HG03095 (cell line): ENCODE measurements at regions not wholly inside any gene's neighbourhood (a gene's known extent, or its start where the extent isn't known, plus 50 kb on each side); places are given as distances from the start of the nearest gene placed in this dataset.
"Not testable (repeated sequence)": the region's sequence is repeated elsewhere in the genome, so short reads cannot be mapped to it uniquely, and the experiment has no call there.

Experiments
- ATAC-seq: cut with Tn5 transposase; IDR thresholded peaks from one replicate; pipeline ENCODE4 v1.9.1; 2021; ENCODE audit warnings: moderate library complexity; ENCODE audit not compliant: unreplicated experiment

- ATAC-seq, result no peak
Observed at GRCh38 chr9:78383130-78383529, 86.2 kb downstream of the PSAT1 start.

GRCh38 chr9:78386348-78386747 is 89.4 kb downstream of the PSAT1 start:
- no peak for ATAC-seq

GRCh38 chr9:78386773-78387172 is 89.8 kb downstream of the PSAT1 start:
- ATAC-seq, result no peak

- ATAC-seq, result no peak
Observed at GRCh38 chr9:78393340-78393739, 96.4 kb downstream of the PSAT1 start.

- no peak for ATAC-seq
Observed at GRCh38 chr9:78393932-78394331, 97.0 kb downstream of the PSAT1 start.

- ATAC-seq, result no peak
Observed at GRCh38 chr9:78396087-78396486, 99.2 kb downstream of the PSAT1 start.

- no peak for ATAC-seq
Observed at GRCh38 chr9:78397045-78397444, 100.1 kb downstream of the PSAT1 start.

GRCh38 chr9:78397454-78397853 is 100.5 kb downstream of the PSAT1 start:
- ATAC-seq, result no peak

GRCh38 chr9:78399153-78399552 is 102.2 kb downstream of the PSAT1 start:
- no peak for ATAC-seq

GRCh38 chr9:78400496-78400895 is 103.6 kb downstream of the PSAT1 start:
- no peak for ATAC-seq

GRCh38 chr9:78405461-78405860 is 108.5 kb downstream of the PSAT1 start:
- no peak for ATAC-seq

- no peak for ATAC-seq
Observed at GRCh38 chr9:78406146-78406545, 109.2 kb downstream of the PSAT1 start.

GRCh38 chr9:78406933-78407332 is 110.0 kb downstream of the PSAT1 start:
- ATAC-seq, result no peak

- no peak for ATAC-seq
Observed at GRCh38 chr9:78407636-78408312, 110.8 kb downstream of the PSAT1 start.

GRCh38 chr9:78408388-78408787 is 111.5 kb downstream of the PSAT1 start:
- no peak for ATAC-seq

- not testable (repeated sequence) for ATAC-seq
Observed at GRCh38 chr9:78409928-78410510, 113.1 kb downstream of the PSAT1 start.

GRCh38 chr9:78422309-78422708 is 125.4 kb downstream of the PSAT1 start:
- no peak for ATAC-seq

- ATAC-seq, result no peak
Observed at GRCh38 chr9:78424299-78424698, 127.4 kb downstream of the PSAT1 start.

GRCh38 chr9:78428640-78429039 is 131.7 kb downstream of the PSAT1 start:
- no peak for ATAC-seq

- ATAC-seq, result no peak
Observed at GRCh38 chr9:78430387-78430786, 133.5 kb downstream of the PSAT1 start.

- ATAC-seq, result not testable (repeated sequence)
Observed at GRCh38 chr9:78431039-78431438, 134.1 kb downstream of the PSAT1 start.

- no peak for ATAC-seq
Observed at GRCh38 chr9:78436873-78437272, 139.9 kb downstream of the PSAT1 start.

GRCh38 chr9:78437296-78437695 is 140.4 kb downstream of the PSAT1 start:
- ATAC-seq, result no peak
